ENCODE measurements at regions not wholly inside any gene's neighbourhood (a gene's known extent, or its start where the extent isn't known, plus 50 kb on each side); places are given as distances from the start of the nearest gene placed in this dataset.

DNA sequence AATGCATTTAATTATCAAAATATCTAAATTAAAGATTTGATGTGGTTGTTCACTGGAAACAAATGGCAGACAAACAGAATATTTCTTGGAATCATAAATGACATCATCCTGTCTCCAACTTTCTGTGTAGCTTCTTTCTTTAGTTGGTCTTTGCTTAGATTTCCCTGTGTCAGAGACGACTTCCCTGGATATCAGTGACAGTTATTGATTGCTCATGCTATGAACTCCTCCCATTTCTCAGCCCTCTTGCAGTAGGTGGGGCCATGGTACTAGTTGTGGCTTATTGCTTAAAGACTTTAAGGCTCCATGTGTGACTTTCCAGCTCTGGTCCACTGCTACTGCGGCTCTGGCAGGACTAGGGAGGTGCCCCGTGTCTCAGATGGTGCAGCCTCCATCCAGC is 592.6 kb downstream of the MTRR start:
- Histone ChIP-seq H3K27me3 (no peaks in the 10 kb centered on the region), H2AFZ (no peak overlapping the region), H3K9me3 (ENCODE audit: low read depth) (no peaks in the 10 kb centered on the region), H4K20me1 (ENCODE audit: insufficient read depth, poor library complexity, severe bottlenecking) (no peaks in the 10 kb centered on the region), H3K27ac (no peak overlapping the region), H3K4me2 (no peak overlapping the region), H3K4me1 (ENCODE audit: insufficient read depth) (no peaks in the 10 kb centered on the region), H3K36me3 (replicated peaks; ENCODE audit: insufficient read depth, low read depth) (no peaks in the 10 kb centered on the region), H3K79me2 (no peaks in the 10 kb centered on the region), H3K4me3 (no peak overlapping the region), H3K9me2 (replicated peaks; ENCODE audit: insufficient read depth) (no peaks in the 10 kb centered on the region)
- WGBS (ENCODE audit: low lambda C conversion rate, missing lambda C conversion rate) = 60% methylated on average over 3 of the region's 3 CpGs
- no peak for DNase-seq (ENCODE audit: low spot score)
- no peak for TF ChIP-seq EZH2phosphoT487 (IDR thresholded peaks at IDR 0.05; ENCODE audit: low read depth, severe bottlenecking, unreplicated experiment)
- TF ChIP-seq, protein P1, sequence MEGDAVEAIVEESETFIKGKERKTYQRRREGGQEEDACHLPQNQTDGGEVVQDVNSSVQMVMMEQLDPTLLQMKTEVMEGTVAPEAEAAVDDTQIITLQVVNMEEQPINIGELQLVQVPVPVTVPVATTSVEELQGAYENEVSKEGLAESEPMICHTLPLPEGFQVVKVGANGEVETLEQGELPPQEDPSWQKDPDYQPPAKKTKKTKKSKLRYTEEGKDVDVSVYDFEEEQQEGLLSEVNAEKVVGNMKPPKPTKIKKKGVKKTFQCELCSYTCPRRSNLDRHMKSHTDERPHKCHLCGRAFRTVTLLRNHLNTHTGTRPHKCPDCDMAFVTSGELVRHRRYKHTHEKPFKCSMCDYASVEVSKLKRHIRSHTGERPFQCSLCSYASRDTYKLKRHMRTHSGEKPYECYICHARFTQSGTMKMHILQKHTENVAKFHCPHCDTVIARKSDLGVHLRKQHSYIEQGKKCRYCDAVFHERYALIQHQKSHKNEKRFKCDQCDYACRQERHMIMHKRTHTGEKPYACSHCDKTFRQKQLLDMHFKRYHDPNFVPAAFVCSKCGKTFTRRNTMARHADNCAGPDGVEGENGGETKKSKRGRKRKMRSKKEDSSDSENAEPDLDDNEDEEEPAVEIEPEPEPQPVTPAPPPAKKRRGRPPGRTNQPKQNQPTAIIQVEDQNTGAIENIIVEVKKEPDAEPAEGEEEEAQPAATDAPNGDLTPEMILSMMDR (IDR thresholded peaks at IDR 0.05; ENCODE audit: poor library complexity) = no peak
- TF ChIP-seq EZH2 (IDR thresholded peaks at IDR 0.05; ENCODE audit: borderline replicate concordance) = no peak

DNA sequence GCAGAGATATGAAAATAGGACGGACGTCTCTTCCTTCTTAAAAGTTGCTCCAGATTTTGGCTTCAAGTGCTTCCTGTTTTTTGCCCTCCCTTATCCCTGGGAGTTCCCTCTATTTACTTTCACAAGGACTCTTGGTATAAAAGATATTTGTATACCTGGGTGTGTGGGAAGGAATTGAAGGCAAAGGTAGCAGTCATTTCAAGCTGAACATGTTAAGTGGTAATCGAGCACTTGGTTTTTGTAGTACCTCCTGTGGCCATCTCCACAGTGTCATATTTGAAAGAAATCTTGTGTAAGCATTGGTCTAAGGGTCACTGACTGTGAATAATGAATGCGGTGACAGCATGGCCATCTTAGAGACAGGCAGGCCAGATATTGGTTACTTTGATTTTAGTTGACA is 593.6 kb downstream of the MTRR start:
- Histone ChIP-seq H3K27ac (no peak overlapping the region), H3K27me3 (no peaks in the 10 kb centered on the region), H2AFZ (no peak overlapping the region), H3K4me2 (no peak overlapping the region), H4K20me1 (ENCODE audit: insufficient read depth, poor library complexity, severe bottlenecking) (no peaks in the 10 kb centered on the region), H3K9me3 (ENCODE audit: low read depth) (no peaks in the 10 kb centered on the region), H3K79me2 (no peaks in the 10 kb centered on the region), H3K36me3 (replicated peaks; ENCODE audit: insufficient read depth, low read depth) (no peaks in the 10 kb centered on the region), H3K4me3 (no peak overlapping the region), H3K9me2 (replicated peaks; ENCODE audit: insufficient read depth) (no peaks in the 10 kb centered on the region), H3K4me1 (ENCODE audit: insufficient read depth) (no peaks in the 10 kb centered on the region)
- TF ChIP-seq EZH2 (IDR thresholded peaks at IDR 0.05; ENCODE audit: borderline replicate concordance) (no peak), EZH2phosphoT487 (IDR thresholded peaks at IDR 0.05; ENCODE audit: low read depth, severe bottlenecking, unreplicated experiment) (no peak)
- TF ChIP-seq, protein P1 (IDR thresholded peaks at IDR 0.05; ENCODE audit: poor library complexity) = no peak
- DNase-seq (ENCODE audit: low spot score) = no peak
- WGBS (ENCODE audit: low lambda C conversion rate, missing lambda C conversion rate) = 77% methylated on average over 4 of the region's 4 CpGs

DNA sequence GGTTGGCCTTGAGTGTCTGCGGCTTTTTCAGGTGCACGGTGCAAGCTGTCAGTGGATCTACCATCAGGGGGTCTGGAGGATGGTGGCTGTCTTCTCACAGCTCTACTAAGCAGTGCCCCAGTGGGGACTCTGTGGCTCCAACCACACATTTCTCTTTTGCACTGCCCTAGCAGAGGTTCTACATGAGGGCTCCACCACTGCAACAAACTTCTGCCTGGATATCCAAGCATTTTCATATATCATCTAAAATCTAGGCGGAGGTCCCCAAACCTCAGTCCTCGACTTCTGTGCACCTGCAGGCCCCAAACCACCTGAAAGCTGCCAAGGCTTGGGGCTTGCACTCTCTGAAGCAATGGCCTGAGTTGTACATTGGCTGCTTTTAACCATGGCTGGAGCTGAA is 601.5 kb downstream of the MTRR start:
- 85% methylated on average over 4 of the region's 4 CpGs for WGBS (ENCODE audit: low lambda C conversion rate, missing lambda C conversion rate)
- Histone ChIP-seq H3K36me3 (replicated peaks; ENCODE audit: insufficient read depth, low read depth) (no peaks in the 10 kb centered on the region), H3K9me2 (replicated peaks; ENCODE audit: insufficient read depth) (no peaks in the 10 kb centered on the region), H3K27me3 (no peaks in the 10 kb centered on the region), H3K4me3 (no peak overlapping the region), H3K9me3 (ENCODE audit: low read depth) (no peaks in the 10 kb centered on the region), H3K4me1 (ENCODE audit: insufficient read depth) (no peaks in the 10 kb centered on the region), H2AFZ (no peak overlapping the region), H4K20me1 (ENCODE audit: insufficient read depth, poor library complexity, severe bottlenecking) (no peaks in the 10 kb centered on the region), H3K79me2 (no peaks in the 10 kb centered on the region), H3K27ac (no peak overlapping the region), H3K4me2 (no peak overlapping the region)
- DNase-seq (ENCODE audit: low spot score) = no peak
- no peak for TF ChIP-seq EZH2 (IDR thresholded peaks at IDR 0.05; ENCODE audit: borderline replicate concordance)
- TF ChIP-seq, protein P1 (IDR thresholded peaks at IDR 0.05; ENCODE audit: poor library complexity) = no peak
- no peak for TF ChIP-seq EZH2phosphoT487 (IDR thresholded peaks at IDR 0.05; ENCODE audit: low read depth, severe bottlenecking, unreplicated experiment)

DNA sequence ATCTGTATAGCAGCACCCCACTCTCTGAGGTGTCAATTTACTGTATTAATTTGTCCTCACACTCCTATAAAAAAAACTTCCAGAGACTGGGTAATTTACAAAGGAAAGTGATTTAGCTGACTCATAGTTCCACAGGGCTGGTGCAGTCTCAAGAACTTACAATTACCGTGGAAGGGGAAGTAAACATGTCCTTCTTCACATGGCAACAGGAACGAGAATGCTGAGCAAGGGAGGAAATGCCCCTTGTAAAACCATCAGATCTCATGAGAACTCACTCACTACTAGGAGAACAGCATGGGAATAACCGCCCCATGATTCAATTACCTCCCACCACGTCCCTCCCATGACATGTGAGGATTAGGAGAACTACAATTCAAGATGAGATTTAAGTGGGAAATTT is 602.6 kb downstream of the MTRR start:
- Histone ChIP-seq H3K27me3 (no peaks in the 10 kb centered on the region), H3K4me1 (ENCODE audit: insufficient read depth) (no peaks in the 10 kb centered on the region), H3K9me3 (ENCODE audit: low read depth) (no peaks in the 10 kb centered on the region), H3K4me2 (no peak overlapping the region), H3K36me3 (replicated peaks; ENCODE audit: insufficient read depth, low read depth) (no peaks in the 10 kb centered on the region), H2AFZ (no peak overlapping the region), H4K20me1 (ENCODE audit: insufficient read depth, poor library complexity, severe bottlenecking) (no peaks in the 10 kb centered on the region), H3K4me3 (no peak overlapping the region), H3K9me2 (replicated peaks; ENCODE audit: insufficient read depth) (no peaks in the 10 kb centered on the region), H3K79me2 (no peaks in the 10 kb centered on the region), H3K27ac (no peak overlapping the region)
- no peak for DNase-seq (ENCODE audit: low spot score)
- 70% methylated on average over 4 of the region's 4 CpGs for WGBS (ENCODE audit: low lambda C conversion rate, missing lambda C conversion rate)
- TF ChIP-seq, protein P1 (IDR thresholded peaks at IDR 0.05; ENCODE audit: poor library complexity) = no peak
- no peak for TF ChIP-seq EZH2phosphoT487 (IDR thresholded peaks at IDR 0.05; ENCODE audit: low read depth, severe bottlenecking, unreplicated experiment)
- TF ChIP-seq EZH2 (IDR thresholded peaks at IDR 0.05; ENCODE audit: borderline replicate concordance) = no peak
